Natural killer cell (primary cell): ENCODE measurements at regions not wholly inside any gene's neighbourhood (a gene's known extent, or its start where the extent isn't known, plus 50 kb on each side); places are given as distances from the start of the nearest gene placed in this dataset.

Experiments used
- ATAC-seq, 3 donors: fragments of 150-1000 bp in 2 of 3; fragments of 200-7000 bp in 1 of 3; cut with Tn5 transposase; 1 replicate in 1 of 3; 2 replicates in 2 of 3; pipeline ENCODE4 v1.10.0; 2021; ENCODE audit warnings: mild to moderate bottlenecking in 2 of 3, moderate library complexity in 2 of 3
- DNase-seq, 2 donors: peaks; one replicate each; pipeline versions ENCODE4 v3.0.0 to v3.0.0-alpha.2; 2013 to 2021; ENCODE audit warnings: mixed read lengths in 1 of 2
- H3K27ac ChIP-seq: one replicate; pipeline ENCODE4 v1.5.1; 2013; ENCODE audit warnings: mild to moderate bottlenecking, low read length
- H3K27me3 ChIP-seq: one replicate; pipeline ENCODE4 v1.6.1; 2013; ENCODE audit warnings: low read length; ENCODE audit not compliant: control insufficient read depth, insufficient read depth
- H3K36me3 ChIP-seq: one replicate; pipeline ENCODE4 v1.6.1; 2013; ENCODE audit warnings: low read length; ENCODE audit not compliant: control insufficient read depth, insufficient read depth
- H3K4me1 ChIP-seq: one replicate; pipeline ENCODE4 v1.6.1; 2013; ENCODE audit warnings: low read length; ENCODE audit not compliant: control insufficient read depth, insufficient read depth
- H3K4me3 ChIP-seq: one replicate; pipeline ENCODE4 v1.5.1; 2013; ENCODE audit warnings: low read length
- H3K9me3 ChIP-seq: one replicate; pipeline ENCODE4 v1.6.1; 2013; ENCODE audit warnings: low read length; ENCODE audit not compliant: control insufficient read depth, insufficient read depth
- H3K27ac Mint-ChIP-seq, 2 donors: one replicate each; pipeline ENCODE4 v1.8.0; 2022; ENCODE audit warnings: mild to moderate bottlenecking in 2 of 2, mixed read lengths in 2 of 2, moderate library complexity in 1 of 2
- H3K27me3 Mint-ChIP-seq, 2 donors: one replicate each; pipeline ENCODE4 v1.8.0; 2022; ENCODE audit warnings: low read depth in 2 of 2, mixed read lengths in 2 of 2
- H3K36me3 Mint-ChIP-seq: one replicate; pipeline ENCODE4 v1.8.0; 2022; ENCODE audit warnings: mixed read lengths
- H3K4me1 Mint-ChIP-seq, 2 donors: one replicate each; pipeline ENCODE4 v1.8.0; 2022; ENCODE audit warnings: mixed read lengths in 2 of 2
- H3K4me3 Mint-ChIP-seq: one replicate; pipeline ENCODE4 v1.8.0; 2022; ENCODE audit warnings: mild to moderate bottlenecking, moderate library complexity, mixed read lengths
- H3K9me3 Mint-ChIP-seq, 2 donors: one replicate each; pipeline ENCODE4 v1.8.0; 2022; ENCODE audit warnings: mixed read lengths in 2 of 2
- CTCF ChIP-seq: fragments of 200-600 bp; IDR thresholded peaks from one replicate; pipeline ENCODE4 v1.8.0; 2022; ENCODE audit warnings: antibody characterized with exemption
- WGBS: methylation state at CpG from one replicate; pipeline ENCODE4 v1.1.7; 2013; ENCODE audit warnings: missing lambda C conversion rate; ENCODE audit not compliant: insufficient coverage; 5-methylcytosine and 5-hydroxymethylcytosine counted together
- intact Hi-C: fragments of 100-400 bp; cut with micrococcal nuclease; formaldehyde crosslinking; loops from one replicate; pipeline ENCODE4 v1.14.2; 2022

- no peaks in the 10 kb centered on the region for H3K4me1 Mint-ChIP-seq
- Histone ChIP-seq H3K9me3 (no peaks in the 10 kb centered on the region), H3K27me3 (no peaks in the 10 kb centered on the region), H3K36me3 (no peaks in the 10 kb centered on the region), H3K27ac (no peak overlapping the region), H3K4me3 (no peak overlapping the region), H3K4me1 (no peaks in the 10 kb centered on the region)
- intact Hi-C loops: no loop called here
- 65% methylated on average over 5 of the region's 6 CpGs for WGBS
- H3K27ac Mint-ChIP-seq: no peak overlapping the region
- H3K4me3 Mint-ChIP-seq: no peak overlapping the region
- no peaks in the 10 kb centered on the region for H3K27me3 Mint-ChIP-seq
- H3K9me3 Mint-ChIP-seq: peaks cover 2 to 3% of the 10 kb centered on the region in 2 donors
- H3K36me3 Mint-ChIP-seq: no peaks in the 10 kb centered on the region
- ATAC-seq: no peak
- no peak for TF ChIP-seq CTCF
- no peak for DNase-seq
Observed at GRCh38 chr17:77512062-77512946, 371.5 kb downstream of the SEC14L1 start.

- DNase-seq (no peak), ATAC-seq (no peak)
- Histone ChIP-seq H3K27ac (no peak overlapping the region), H3K4me3 (no peak overlapping the region), H3K27me3 (no peaks in the 10 kb centered on the region), H3K4me1 (no peaks in the 10 kb centered on the region), H3K9me3 (no peaks in the 10 kb centered on the region), H3K36me3 (no peaks in the 10 kb centered on the region)
- WGBS: 99% methylated on average over 3 of the region's 3 CpGs
- Mint-ChIP-seq H3K27me3 (no peaks in the 10 kb centered on the region), H3K9me3 (peaks cover 2 to 3% of the 10 kb centered on the region in 2 donors), H3K36me3 (no peaks in the 10 kb centered on the region), H3K27ac (no peak overlapping the region), H3K4me1 (no peaks in the 10 kb centered on the region), H3K4me3 (no peak overlapping the region)
- no peak for TF ChIP-seq CTCF
- intact Hi-C loops: no loop called here
Observed at GRCh38 chr17:77513045-77513444, 372.3 kb downstream of the SEC14L1 start.

GRCh38 chr17:77515227-77515626 lies 374.5 kb downstream of the SEC14L1 start:
- H3K27ac Mint-ChIP-seq: no peak overlapping the region
- no peaks in the 10 kb centered on the region for H3K9me3 ChIP-seq
- no peaks in the 10 kb centered on the region for H3K4me1 ChIP-seq
- H3K4me3 ChIP-seq: no peak overlapping the region
- no peaks in the 10 kb centered on the region for H3K27me3 Mint-ChIP-seq
- no peak overlapping the region for H3K27ac ChIP-seq
- no peak for TF ChIP-seq CTCF
- ATAC-seq: no peak
- H3K9me3 Mint-ChIP-seq: peaks cover 2 to 3% of the 10 kb centered on the region in 2 donors
- intact Hi-C loops: no loop called here
- DNase-seq: no peak
- H3K4me1 Mint-ChIP-seq: no peaks in the 10 kb centered on the region
- H3K36me3 ChIP-seq: no peaks in the 10 kb centered on the region
- H3K4me3 Mint-ChIP-seq: no peak overlapping the region
- H3K36me3 Mint-ChIP-seq: no peaks in the 10 kb centered on the region
- no peaks in the 10 kb centered on the region for H3K27me3 ChIP-seq

- Histone ChIP-seq H3K27ac (no peak overlapping the region), H3K36me3 (no peaks in the 10 kb centered on the region), H3K9me3 (no peaks in the 10 kb centered on the region), H3K27me3 (no peaks in the 10 kb centered on the region), H3K4me1 (no peaks in the 10 kb centered on the region), H3K4me3 (no peak overlapping the region)
- H3K4me3 Mint-ChIP-seq: no peak overlapping the region
- intact Hi-C loops: no loop called here
- no peak for TF ChIP-seq CTCF
- peak in 2 of 3 donors; percentile 29 to 30 for ATAC-seq
- no peaks in the 10 kb centered on the region for H3K36me3 Mint-ChIP-seq
- peaks cover under 1% of the 10 kb centered on the region in 2 donors for H3K9me3 Mint-ChIP-seq
- no peaks in the 10 kb centered on the region for H3K27me3 Mint-ChIP-seq
- no peak overlapping the region for H3K27ac Mint-ChIP-seq
- H3K4me1 Mint-ChIP-seq: no peaks in the 10 kb centered on the region
- WGBS: 73% methylated on average over 4 of the region's 4 CpGs
- DNase-seq: peak in 1 of 2 donors; percentile 27
Observed at GRCh38 chr17:77516902-77517301, 376.1 kb downstream of the SEC14L1 start.
